Fibroblast of peridontal ligament (primary cell): ENCODE measurements at regions not wholly inside any gene's neighbourhood (a gene's known extent, or its start where the extent isn't known, plus 50 kb on each side); places are given as distances from the start of the nearest gene placed in this dataset.
A peak's percentile ranks its signal among the peaks of the same experiment; 100 is the strongest.
"Not testable (repeated sequence)": the region's sequence is repeated elsewhere in the genome, so short reads cannot be mapped to it uniquely, and the experiment has no call there.

Source experiments
- DNase-seq: peaks from one replicate; pipeline ENCODE4 v3.0.0-alpha.2; 2010; ENCODE audit errors: extremely low read depth

GRCh38 chr3:197430934-197431333, 124.8 kb downstream of the BDH1 start:
- peak; percentile 74 for DNase-seq

GRCh38 chr3:197430502-197430901, 125.3 kb downstream of the BDH1 start:
- DNase-seq = no peak

- DNase-seq = peak; percentile 24
Measured at GRCh38 chr3:197428952-197429351, 126.8 kb downstream of the BDH1 start.

- peak; percentile 59 for DNase-seq
Measured at GRCh38 chr3:197428117-197428801, 127.5 kb downstream of the BDH1 start.

GRCh38 chr3:197427021-197427420, 128.6 kb upstream of the DLG1 start:
- DNase-seq = no peak

- DNase-seq = no peak
Measured at GRCh38 chr3:197426121-197426566, 127.7 kb upstream of the DLG1 start.

GRCh38 chr3:197425485-197426120, 127.2 kb upstream of the DLG1 start:
- no peak for DNase-seq

- DNase-seq = no peak
Measured at GRCh38 chr3:197424674-197425484, 126.5 kb upstream of the DLG1 start.

GRCh38 chr3:197424266-197424665, 125.9 kb upstream of the DLG1 start:
- DNase-seq = no peak

- DNase-seq = no peak
Measured at GRCh38 chr3:197423376-197423775, 125.0 kb upstream of the DLG1 start.

- no peak for DNase-seq
Measured at GRCh38 chr3:197422506-197422905, 124.1 kb upstream of the DLG1 start.

- no peak for DNase-seq
Measured at GRCh38 chr3:197421021-197421420, 122.6 kb upstream of the DLG1 start.

GRCh38 chr3:197420566-197420965, 122.2 kb upstream of the DLG1 start:
- DNase-seq = no peak

GRCh38 chr3:197420115-197420514, 121.7 kb upstream of the DLG1 start:
- peak; percentile 74 for DNase-seq

- no peak for DNase-seq
Measured at GRCh38 chr3:197419696-197420095, 121.3 kb upstream of the DLG1 start.

GRCh38 chr3:197417911-197418618, 119.7 kb upstream of the DLG1 start:
- DNase-seq = no peak

- DNase-seq = peak; percentile 56
Measured at GRCh38 chr3:197417441-197417840, 119.0 kb upstream of the DLG1 start.

- DNase-seq = not testable (repeated sequence)
Measured at GRCh38 chr3:197411899-197412298, 113.5 kb upstream of the DLG1 start.

GRCh38 chr3:197410170-197410569, 111.8 kb upstream of the DLG1 start:
- not testable (repeated sequence) for DNase-seq

- DNase-seq = peak; percentile 25
Measured at GRCh38 chr3:197408177-197408957, 110.0 kb upstream of the DLG1 start.

GRCh38 chr3:197407526-197407925, 109.1 kb upstream of the DLG1 start:
- no peak for DNase-seq
